GM10847 (cell line): ENCODE measurements at regions not wholly inside any gene's neighbourhood (a gene's known extent, or its start where the extent isn't known, plus 50 kb on each side); places are given as distances from the start of the nearest gene placed in this dataset.

Experiments
- POLR2A ChIP-seq: IDR thresholded peaks from 2 replicates; pipeline ENCODE4 v1.6.1; 2011; ENCODE audit not compliant: insufficient read length; ENCODE audit errors: extremely low read depth

DNA sequence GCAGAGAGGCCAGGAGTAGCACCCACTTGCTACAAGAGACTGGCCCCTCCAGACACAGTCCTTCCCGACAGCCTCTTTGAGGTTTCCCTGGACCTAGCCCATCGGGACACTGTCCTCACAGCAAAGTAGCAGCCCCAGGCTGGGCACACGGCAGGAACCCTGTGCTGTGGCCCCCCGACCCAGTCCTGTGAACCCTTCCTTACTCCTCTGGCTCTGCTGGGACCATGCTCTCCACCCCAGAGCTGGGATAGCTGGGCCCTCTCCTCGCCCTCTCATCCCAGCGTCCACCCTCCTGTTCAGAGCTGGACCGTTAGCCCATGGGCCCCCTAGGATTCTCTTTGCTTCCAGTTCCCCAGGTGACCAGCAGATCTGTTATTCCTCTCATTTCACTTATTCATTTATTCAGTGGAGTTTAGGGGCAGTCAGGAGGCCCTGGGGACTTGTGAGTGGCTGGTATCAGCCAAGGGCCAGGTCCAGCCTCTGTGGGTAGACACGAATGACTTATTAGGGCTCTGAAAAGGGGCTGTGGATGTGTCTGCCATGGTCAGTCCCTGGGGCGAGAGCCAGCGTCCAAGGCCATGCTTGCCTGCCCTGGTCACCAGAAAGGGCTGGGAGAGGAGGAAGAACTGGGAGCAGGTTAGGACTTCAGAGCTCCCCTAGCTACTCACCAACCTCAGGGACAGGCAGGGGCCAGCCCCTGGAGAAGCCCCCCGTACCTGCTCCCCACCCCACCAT is 117.6 kb upstream of the RUNX3 start:
- no peak for TF ChIP-seq POLR2A

DNA sequence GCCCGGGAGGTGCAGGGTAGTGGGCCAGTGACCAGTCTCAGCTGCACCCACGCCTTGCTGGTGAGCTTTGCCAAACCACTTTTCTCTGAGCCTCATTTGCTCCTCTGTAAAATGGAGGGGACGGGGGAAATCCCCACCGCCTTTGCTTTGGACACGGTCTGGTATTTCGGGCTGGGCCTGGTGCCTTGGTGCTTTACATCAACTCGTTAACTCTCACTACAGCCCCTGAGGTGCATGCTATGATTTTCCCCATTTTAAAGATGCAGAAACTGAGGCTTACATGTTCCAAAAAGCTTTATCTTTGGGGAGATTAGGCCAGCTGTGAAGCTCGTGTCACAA is 116.1 kb upstream of the RUNX3 start:
- TF ChIP-seq POLR2A, result no peak

DNA sequence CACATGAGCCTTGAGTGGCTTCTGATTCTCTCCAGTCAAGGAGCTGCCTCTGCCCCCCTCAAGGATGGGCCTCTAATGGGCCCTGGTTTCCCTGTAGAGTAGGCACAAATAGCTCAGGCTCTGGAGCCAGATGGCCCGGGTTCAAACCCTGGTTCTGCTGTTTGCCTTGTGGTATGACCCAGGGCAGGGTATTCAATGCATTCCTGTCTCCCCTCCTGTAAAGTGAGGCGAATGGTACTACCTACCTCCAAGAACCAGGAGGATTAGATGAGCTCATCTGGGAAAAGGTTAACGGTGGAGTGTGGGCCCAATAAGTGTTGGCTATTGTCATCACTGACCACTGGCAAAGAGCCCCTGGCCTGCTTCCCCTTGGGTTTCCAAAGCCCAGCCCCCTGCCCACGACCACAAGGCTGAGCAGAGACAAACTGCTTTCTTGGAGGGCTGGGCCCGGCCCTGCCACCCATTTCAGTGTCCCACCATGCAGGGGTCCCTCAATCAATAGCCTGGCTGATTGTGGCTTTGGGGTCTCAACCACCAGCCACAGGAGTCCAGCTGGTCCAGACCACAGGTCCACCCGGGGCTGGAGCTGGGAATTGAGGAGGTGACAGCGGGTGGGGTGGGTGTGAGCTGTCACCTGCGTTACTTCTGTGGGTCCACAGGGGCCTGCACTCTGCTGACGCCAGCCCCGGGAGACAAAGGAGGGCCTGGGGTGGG is 115.6 kb upstream of the RUNX3 start:
- TF ChIP-seq POLR2A, result no peak

DNA sequence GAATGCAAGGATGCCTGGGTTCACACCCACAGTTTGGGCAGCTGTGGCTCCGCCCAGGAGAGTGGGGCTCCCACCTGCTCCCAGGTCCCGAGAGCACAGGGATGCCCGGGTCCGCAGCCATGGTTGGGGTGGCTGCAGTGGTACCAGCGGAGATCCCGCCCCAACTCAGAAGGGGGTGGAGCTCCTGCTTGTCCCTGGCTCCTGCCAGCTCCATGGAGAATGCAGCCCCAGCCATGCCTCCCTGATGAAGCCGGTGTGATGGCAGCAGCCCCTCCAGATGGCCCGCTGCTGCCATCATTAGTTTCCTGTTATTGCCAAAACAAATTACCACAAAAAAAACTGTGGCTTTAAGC is 113.1 kb upstream of the RUNX3 start:
- TF ChIP-seq POLR2A, result no peak

DNA sequence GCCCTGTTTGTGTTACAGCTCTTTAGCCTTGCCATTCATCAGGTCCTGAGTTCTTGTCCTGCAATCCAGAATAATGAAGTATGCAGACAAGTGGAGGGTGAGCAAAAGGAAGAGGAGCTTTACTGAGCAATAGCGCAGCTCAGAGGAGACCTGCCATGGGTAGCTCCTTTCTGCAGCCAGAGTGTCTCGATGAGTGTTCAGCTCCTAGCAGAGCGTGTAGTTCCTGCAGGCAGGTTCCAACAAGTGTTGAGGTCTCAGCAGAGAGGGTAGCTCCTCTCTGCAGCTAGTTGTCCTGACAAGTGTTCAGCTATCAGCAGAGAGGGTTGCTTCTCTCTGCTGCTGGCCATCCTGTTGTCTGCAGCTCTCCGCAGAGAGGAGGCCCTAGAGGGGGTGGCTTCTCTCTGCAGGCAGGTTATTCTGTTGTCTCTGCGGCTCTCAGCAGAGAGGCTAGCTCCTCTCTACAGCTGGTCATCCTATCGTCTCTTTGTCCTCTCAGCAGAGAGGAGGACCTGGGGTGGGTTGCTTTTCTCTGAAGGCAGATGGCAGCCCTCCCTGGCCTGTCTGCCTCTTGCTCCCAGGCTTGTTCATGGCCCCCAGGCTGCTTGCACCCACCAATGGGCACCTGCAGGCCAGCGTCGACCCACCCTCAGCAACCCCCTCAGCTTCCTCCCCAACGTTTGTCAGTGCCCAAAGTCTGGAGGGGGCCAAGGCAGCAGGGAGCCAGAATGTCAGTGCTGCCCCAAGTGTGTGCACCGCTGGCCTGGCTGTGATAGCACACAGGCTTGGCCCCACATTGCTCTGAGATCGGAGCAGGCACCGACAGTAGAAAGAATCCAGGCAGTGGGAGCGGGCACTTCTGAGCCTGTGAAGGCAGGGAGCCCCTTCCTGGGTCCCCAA is 112.5 kb upstream of the RUNX3 start:
- no peak for TF ChIP-seq POLR2A

DNA sequence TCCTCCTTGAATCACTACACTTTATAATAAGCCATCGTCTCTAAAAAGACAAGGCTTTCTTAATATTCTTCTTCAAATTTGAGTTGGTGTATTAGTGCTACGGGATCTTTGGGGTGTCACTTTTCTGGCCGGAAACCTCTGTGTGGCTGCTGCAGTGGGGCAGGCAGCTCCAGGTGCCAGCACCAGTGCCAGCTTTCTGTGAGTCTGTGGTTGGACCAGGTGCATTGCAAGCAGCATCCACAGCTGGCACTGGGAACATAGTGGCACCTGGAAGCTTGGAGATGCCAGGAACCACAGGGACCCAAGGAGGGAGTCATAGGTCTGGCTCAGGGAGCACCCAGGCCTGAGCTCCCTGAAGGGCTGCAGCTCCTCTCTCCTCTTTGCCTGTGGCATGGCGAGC is 111.8 kb upstream of the RUNX3 start:
- TF ChIP-seq POLR2A, result no peak

DNA sequence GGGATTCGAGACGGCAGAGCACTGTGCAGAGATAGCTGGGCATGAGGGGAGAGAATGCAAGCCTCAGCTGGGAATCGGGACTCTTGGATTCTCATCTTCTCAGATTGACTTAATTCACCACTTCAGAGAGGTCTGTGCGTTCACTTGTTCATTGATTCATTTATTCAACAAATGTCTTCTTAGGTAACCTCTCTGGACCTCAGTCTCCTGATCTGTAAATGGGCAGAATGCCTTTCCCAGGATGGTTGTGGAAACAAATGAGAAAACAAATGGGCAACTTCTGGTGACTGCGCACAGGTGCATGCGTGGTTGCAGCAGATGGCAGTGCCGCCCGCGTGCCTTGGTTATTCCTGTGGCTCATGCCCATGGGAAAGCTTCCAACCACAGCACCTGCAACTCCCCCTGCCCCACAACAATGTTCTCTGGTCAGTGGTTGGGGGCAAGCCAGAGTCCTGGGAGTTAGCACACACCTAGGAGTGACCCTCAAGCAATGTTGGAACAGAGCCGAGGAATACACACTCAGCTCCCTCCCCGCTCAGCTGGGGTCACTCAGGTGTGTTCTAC is 110.1 kb upstream of the RUNX3 start:
- TF ChIP-seq POLR2A, result no peak

DNA sequence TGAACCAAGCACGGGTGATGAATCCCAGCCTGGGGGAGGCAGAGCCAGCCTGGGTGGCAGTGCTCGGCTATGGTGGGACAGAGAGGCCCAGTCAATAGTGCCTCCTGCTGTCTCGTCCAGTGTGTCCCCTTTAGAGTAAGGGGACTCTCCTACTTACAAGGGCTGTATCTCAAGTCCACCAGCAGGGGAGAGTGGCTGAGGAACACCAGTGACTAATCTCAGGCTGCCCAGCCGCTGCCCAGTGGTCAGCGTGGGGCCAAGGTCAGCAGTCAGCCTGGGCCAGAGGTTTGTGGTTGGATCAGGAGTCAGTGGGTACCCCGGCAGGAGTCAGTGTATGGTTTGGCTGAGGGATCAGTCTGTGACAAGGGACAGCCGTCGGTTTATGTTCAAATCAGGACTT is 109.2 kb upstream of the RUNX3 start:
- TF ChIP-seq POLR2A, result no peak

DNA sequence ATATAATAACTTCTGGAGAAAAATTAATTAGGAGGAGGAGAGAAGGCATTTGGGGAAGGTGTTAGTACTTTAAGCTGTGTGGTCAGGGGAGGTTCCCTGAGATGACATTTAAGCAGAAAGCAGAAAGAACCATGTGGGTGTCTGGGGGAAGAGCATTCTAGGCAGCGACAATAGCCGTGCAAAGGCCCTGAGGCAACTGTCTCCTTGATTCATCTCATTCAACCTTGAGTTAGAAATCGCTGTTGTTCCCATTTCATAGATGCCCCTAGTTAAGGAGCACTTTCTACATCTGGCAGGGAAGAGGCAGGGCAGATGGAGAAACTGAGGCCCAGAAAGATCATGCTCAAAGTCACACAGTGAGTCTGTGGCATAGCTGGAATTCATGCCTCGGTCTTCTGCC is 108.6 kb upstream of the RUNX3 start:
- no peak for TF ChIP-seq POLR2A

DNA sequence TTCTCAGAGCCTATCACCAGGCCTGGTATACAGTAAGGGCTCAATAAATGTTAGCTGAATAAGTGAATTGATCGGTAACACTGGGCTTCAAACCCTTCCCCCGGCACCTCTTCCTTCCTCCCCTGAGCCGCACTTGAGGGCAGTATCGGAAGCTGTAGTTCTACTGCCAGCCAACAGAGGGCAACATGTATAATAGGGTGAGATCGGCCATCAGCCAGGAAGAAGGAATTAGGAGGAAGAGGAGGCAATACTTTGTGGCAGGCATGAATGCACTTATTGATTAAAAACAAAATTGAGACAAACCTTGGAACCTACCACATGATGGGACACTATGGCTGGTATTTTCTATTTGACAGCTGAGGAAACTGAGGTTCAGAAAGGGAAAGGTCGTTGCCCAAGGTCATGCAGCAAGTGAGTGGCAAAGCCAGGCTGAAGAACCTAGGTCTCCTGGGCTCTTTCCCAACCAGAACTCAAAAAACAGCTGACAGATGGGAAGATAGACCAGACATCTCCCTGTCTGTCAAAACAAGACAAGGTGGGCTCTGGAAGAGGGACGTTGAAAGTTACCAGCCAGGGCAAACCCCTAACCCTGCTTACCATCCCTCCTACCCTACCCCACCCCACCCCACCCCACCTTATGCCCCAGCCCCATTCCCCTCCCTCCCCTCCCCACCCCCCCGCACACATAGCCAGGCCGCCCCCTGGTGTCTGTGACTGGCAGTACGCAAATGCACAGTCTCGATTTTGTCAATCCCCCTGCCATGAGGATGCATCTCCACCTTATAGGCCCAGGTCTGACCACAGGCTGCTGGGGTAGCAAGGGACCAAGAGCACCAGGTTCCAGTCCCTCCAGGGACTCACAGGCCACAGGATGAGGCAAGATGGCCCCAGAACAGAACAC is 107.3 kb upstream of the RUNX3 start:
- no peak for TF ChIP-seq POLR2A

DNA sequence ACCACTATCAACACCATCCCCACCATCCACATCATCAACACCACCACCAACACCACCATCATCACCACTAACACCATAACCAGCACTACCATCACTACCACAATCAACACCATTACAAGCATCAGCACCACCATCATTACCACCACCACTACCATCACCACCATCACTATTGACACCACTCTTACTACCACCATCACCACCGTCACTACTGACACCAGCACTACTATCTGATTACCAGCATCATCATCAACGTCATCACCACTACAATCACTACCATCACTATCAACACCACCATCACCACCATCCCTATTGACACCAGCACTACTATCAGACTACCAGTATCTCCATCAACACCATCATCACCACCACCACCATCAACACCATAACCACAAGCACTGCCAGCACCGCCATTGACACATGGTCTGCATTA is 106.1 kb upstream of the RUNX3 start:
- no peak for TF ChIP-seq POLR2A

DNA sequence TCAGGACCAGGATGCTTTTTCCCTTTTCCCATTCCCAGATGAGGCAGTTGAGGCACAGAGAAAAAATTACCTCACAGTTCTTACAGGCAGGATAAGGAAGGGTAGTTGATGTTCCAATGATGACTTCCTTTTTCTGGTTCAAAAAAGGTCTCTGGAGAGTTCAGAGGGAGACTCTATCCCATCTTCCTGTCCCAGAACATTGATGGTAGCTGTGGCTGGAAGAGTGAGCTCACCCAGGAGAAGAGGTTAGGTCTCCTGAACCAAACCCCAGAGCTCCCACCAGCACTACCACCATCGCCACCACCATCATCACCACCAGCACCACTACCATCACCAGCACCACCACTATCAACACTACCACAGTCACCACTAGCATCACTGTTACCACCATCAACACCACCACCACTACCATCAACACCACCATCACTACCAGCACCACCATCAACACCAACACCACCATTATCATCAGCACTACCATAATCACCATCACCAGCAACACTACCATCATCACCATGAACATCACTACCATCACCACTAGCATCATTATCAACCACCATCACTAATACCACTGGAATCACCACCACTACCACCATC is 105.5 kb upstream of the RUNX3 start:
- TF ChIP-seq POLR2A, result no peak

DNA sequence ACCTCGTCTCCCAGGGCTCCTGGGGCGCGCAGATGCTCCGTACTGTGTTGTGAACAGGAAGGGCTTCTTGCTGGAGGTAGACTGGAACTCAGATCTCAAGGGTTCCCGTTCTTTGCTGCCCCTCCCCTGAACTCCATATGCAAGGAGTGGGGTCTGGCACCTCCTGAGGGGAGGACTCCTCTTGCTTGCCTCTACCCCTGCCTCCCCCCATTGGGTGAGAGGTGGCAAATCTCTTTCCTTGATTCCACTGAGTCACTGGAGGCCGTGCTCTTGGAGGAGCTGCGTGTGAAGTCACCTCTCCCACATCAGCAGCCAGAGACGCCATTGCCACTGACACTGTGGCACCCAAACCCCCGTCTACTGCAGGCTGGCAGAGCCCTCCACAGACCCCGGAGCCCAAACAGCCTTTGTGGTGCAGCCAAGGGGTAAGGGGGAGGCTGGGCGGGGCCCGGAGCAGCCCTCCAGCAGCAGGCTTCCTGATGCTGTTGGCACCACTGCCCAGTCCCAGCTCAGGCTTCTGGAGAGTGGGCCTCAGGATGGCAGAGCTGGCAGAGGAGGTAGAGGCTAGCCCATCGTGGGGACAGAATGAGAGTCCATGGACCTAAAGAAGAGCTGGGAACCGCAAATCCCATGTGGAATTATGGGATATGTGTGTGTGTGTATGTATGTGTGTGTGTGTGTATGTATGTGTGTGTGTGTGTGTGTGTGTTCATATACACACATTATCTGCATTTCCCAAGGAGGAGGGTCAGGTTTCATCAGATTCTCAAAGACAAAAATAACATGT is 104.9 kb upstream of the RUNX3 start:
- TF ChIP-seq POLR2A, result no peak
